A673 (cell line): ENCODE measurements at regions not wholly inside any gene's neighbourhood (a gene's known extent, or its start where the extent isn't known, plus 50 kb on each side); places are given as distances from the start of the nearest gene placed in this dataset.

ENCODE experiments used
- BruUV-seq: library from RNA; stranded (reverse); fragments of 400-500 nt; replicated peaks from 2 replicates; lab custom pipeline; 2021; lab: Mats Ljungman, UMichigan
- CTCF ChIA-PET: fragments of 300-600 bp; sonication (Branson Sonifier 250); formaldehyde crosslinking; loops from one replicate; lab custom pipeline; 2022; ENCODE audit warnings: antibody characterized with exemption; lab: Charles Lee
- POLR2A ChIA-PET: fragments of 300-600 bp; sonication (Branson Sonifier 250); formaldehyde crosslinking; loops from one replicate; lab custom pipeline; 2022; ENCODE audit warnings: antibody characterized with exemption; ENCODE audit not compliant: low non-redundant PET; lab: Charles Lee
- DNase-seq: peaks from one replicate; pipeline ENCODE4 v3.0.0-alpha.2; 2015; ENCODE audit warnings: low spot score
- H3K27ac ChIP-seq: fragments of 200-600 bp; sonication (generic); 2 replicates; pipeline ENCODE4 v1.5.1; 2016; ENCODE audit warnings: mixed run types, low read depth, mild to moderate bottlenecking, mixed read lengths, antibody characterized with exemption, low read length; ENCODE audit not compliant: poor library complexity, severe bottlenecking
- H3K27me3 ChIP-seq: fragments of 200-600 bp; sonication (generic); replicated peaks from 2 replicates; pipeline ENCODE4 v1.6.1; 2017; ENCODE audit warnings: mixed run types, low read depth, mild to moderate bottlenecking, mixed read lengths, antibody characterized with exemption, low read length; ENCODE audit not compliant: insufficient read depth, poor library complexity
- H3K36me3 ChIP-seq: fragments of 200-600 bp; sonication (generic); 2 replicates; pipeline ENCODE4 v1.6.1; 2016; ENCODE audit warnings: mixed run types, mild to moderate bottlenecking, mixed read lengths, antibody characterized with exemption, low read length; ENCODE audit not compliant: insufficient read depth, poor library complexity, severe bottlenecking
- H3K4me1 ChIP-seq: fragments of 200-600 bp; sonication (generic); 2 replicates; pipeline ENCODE4 v1.6.1; 2017; ENCODE audit warnings: mixed run types, mild to moderate bottlenecking, mixed read lengths, antibody characterized with exemption, low read length; ENCODE audit not compliant: insufficient read depth, poor library complexity, severe bottlenecking
- H3K4me3 ChIP-seq: fragments of 200-600 bp; sonication (generic); 2 replicates; pipeline ENCODE4 v1.5.1; 2016; ENCODE audit warnings: low read depth, mixed run types, mild to moderate bottlenecking, mixed read lengths, low read length; ENCODE audit not compliant: poor library complexity, severe bottlenecking
- H3K9me3 ChIP-seq: fragments of 200-600 bp; sonication (generic); 2 replicates; pipeline ENCODE4 v1.6.1; 2016; ENCODE audit warnings: mixed run types, low read depth, mild to moderate bottlenecking, mixed read lengths, antibody characterized with exemption, low read length; ENCODE audit not compliant: poor library complexity, severe bottlenecking
- EZH2 ChIP-seq: fragments of 200-600 bp; sonication (generic); IDR thresholded peaks from 2 replicates; pipeline ENCODE4 v1.6.1; 2017; ENCODE audit warnings: borderline replicate concordance, low read depth, mild to moderate bottlenecking, mixed read lengths, antibody characterized with exemption, low read length; ENCODE audit not compliant: poor library complexity, severe bottlenecking
- intact Hi-C: fragments of 100-400 bp; cut with micrococcal nuclease; formaldehyde crosslinking; loops from one replicate; pipeline ENCODE4 v1.10.0; 2022; ENCODE audit not compliant: unreplicated experiment
- TF ChIP-seq, protein P1 (sequence below): fragments of 300-800, 200-600 bp; sonication (generic); conservative IDR thresholded peaks from 2 replicates; pipeline ENCODE4 v1.5.1; 2017; ENCODE audit warnings: low read depth, mild to moderate bottlenecking, antibody characterized with exemption, low read length, moderate library complexity, mixed read lengths

DNA sequence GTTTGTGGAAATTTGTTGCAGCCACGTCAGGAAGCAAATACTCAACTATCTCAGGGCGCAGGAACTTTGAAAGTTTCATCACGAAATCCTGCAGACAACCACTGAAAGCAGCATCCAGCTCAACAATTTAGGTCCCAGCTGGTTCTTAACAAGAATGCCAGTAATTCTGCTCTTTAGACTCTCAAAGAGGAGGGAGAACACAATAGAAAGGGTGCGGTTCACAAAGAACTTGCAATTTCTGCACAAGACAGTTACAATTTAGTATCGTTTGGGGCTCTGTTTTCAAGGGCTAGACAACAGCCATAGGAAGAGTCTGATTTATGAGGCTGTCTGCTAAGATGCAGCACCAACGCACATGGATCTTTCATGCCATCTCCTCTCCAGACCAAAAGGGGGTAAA is 223.1 kb downstream of the FGFR2 start:
- no TSS peak for BruUV-seq
- Histone ChIP-seq H3K4me1 (no peaks in the 10 kb centered on the region), H3K4me3 (no peak overlapping the region), H3K36me3 (no peaks in the 10 kb centered on the region), H3K27ac (no peak overlapping the region), H3K9me3 (no peaks in the 10 kb centered on the region), H3K27me3 (peaks cover 30% of the 10 kb centered on the region)
- TF ChIP-seq EZH2: no peak
- TF ChIP-seq, protein P1, sequence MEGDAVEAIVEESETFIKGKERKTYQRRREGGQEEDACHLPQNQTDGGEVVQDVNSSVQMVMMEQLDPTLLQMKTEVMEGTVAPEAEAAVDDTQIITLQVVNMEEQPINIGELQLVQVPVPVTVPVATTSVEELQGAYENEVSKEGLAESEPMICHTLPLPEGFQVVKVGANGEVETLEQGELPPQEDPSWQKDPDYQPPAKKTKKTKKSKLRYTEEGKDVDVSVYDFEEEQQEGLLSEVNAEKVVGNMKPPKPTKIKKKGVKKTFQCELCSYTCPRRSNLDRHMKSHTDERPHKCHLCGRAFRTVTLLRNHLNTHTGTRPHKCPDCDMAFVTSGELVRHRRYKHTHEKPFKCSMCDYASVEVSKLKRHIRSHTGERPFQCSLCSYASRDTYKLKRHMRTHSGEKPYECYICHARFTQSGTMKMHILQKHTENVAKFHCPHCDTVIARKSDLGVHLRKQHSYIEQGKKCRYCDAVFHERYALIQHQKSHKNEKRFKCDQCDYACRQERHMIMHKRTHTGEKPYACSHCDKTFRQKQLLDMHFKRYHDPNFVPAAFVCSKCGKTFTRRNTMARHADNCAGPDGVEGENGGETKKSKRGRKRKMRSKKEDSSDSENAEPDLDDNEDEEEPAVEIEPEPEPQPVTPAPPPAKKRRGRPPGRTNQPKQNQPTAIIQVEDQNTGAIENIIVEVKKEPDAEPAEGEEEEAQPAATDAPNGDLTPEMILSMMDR: no peak
- ChIA-PET CTCF (no interaction called here), POLR2A (no interaction called here)
- DNase-seq: no peak
- intact Hi-C loops: no loop called here

DNA sequence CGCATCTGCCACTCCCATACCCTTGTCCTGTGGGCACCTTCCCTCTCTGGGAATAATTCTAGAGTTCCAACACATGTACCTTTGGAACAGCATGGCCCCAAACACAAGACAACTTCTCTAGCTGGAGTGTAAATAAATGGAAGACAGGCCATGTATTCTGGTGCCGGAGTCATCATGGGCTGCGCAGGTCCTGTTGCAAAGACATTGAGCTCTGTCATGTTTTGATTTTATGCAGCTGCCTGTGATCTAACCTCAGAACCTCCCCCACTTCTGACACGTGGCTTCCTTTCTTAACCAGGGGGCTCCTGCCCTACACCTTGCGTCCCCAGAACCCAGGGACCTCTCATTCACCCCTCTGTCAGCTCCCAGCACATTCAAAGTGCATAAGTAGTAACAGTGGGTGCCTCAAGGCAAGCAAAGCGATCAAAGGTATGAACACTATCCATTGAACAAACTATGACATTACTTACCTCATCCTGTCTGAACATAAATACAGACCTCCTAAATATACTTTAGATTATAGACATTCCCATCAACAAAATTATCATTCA is 219.9 kb downstream of the FGFR2 start:
- BruUV-seq: no TSS peak
- ChIA-PET POLR2A (no interaction called here), CTCF (no interaction called here)
- Histone ChIP-seq H3K27ac (no peak overlapping the region), H3K27me3 (peaks cover 12% of the 10 kb centered on the region), H3K36me3 (no peaks in the 10 kb centered on the region), H3K9me3 (no peaks in the 10 kb centered on the region), H3K4me3 (no peak overlapping the region), H3K4me1 (no peaks in the 10 kb centered on the region)
- TF ChIP-seq, protein P1: no peak
- no peak for TF ChIP-seq EZH2
- intact Hi-C loops: no loop called here
- no peak for DNase-seq

DNA sequence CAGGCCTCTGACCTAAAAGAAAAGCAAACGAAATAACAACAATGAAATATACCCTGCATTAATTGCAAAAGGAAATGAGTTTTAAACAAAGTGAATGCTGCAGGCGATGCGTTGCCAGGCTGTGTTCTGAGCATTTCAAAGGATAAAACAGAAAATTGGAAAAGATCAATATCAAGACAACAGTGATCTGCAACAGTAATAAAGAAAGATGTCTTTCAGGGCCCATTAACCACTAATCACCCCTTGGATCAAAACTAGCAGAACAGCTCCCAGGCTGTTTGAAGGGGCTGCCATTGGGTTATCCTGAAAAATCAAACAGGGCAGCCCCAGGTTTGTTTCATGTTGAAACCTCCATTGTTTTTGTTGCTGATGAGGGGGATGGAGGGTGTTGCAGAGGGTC is 219.2 kb downstream of the FGFR2 start:
- no peak overlapping the region for H3K27ac ChIP-seq
- no peaks in the 10 kb centered on the region for H3K9me3 ChIP-seq
- H3K36me3 ChIP-seq: no peaks in the 10 kb centered on the region
- no TSS peak for BruUV-seq
- no peak for DNase-seq
- intact Hi-C loops: no loop called here
- ChIA-PET CTCF (no interaction called here), POLR2A (no interaction called here)
- TF ChIP-seq, protein P1: no peak
- no peak for TF ChIP-seq EZH2
- H3K4me1 ChIP-seq: no peaks in the 10 kb centered on the region
- peaks cover 12% of the 10 kb centered on the region for H3K27me3 ChIP-seq
- H3K4me3 ChIP-seq: no peak overlapping the region
